SU-DHL-6 (cell line): ENCODE measurements at regions not wholly inside any gene's neighbourhood (a gene's known extent, or its start where the extent isn't known, plus 50 kb on each side); places are given as distances from the start of the nearest gene placed in this dataset.

Experiments used
- H2AFZ ChIP-seq: fragments of 200-600 bp; sonication (generic); 2 replicates; pipeline ENCODE4 v1.6.1; 2014; ENCODE audit warnings: low read depth, mild to moderate bottlenecking, moderate library complexity, mixed read lengths, antibody characterized with exemption, low read length; ENCODE audit not compliant: severe bottlenecking
- H3F3A ChIP-seq: fragments of 200-600 bp; shearing (Covaris generic); 2 replicates; pipeline ENCODE4 v1.6.0; 2016; ENCODE audit warnings: antibody characterized with exemption, mild to moderate bottlenecking; ENCODE audit not compliant: insufficient read depth
- H3K27ac ChIP-seq: fragments of 200-600 bp; sonication (generic); 2 replicates; pipeline ENCODE4 v1.5.1; 2016; ENCODE audit warnings: low read depth, mild to moderate bottlenecking, low read length, moderate library complexity, mixed read lengths
- H3K27me3 ChIP-seq: fragments of 200-600 bp; sonication (generic), shearing (Covaris generic); 2 replicates; pipeline ENCODE4 v1.6.0; 2014; ENCODE audit warnings: mild to moderate bottlenecking, low read length
- H3K36me3 ChIP-seq: fragments of 200-600 bp; sonication (generic); 2 replicates; pipeline ENCODE4 v1.6.1; 2014; ENCODE audit warnings: mild to moderate bottlenecking, low read length, mixed read lengths
- H3K4me2 ChIP-seq: fragments of 300-600, 200-600 bp; shearing (Covaris generic), sonication (generic); 2 replicates; pipeline ENCODE4 v1.6.0; 2014; ENCODE audit warnings: low read length, low read depth, mild to moderate bottlenecking; ENCODE audit not compliant: poor library complexity, severe bottlenecking
- H3K4me3 ChIP-seq: fragments of 200-600 bp; sonication (generic); 2 replicates; pipeline ENCODE4 v1.5.1; 2014; ENCODE audit warnings: antibody characterized with exemption, low read length, mild to moderate bottlenecking, mixed read lengths; ENCODE audit not compliant: insufficient read depth, poor library complexity, severe bottlenecking
- H3K79me2 ChIP-seq: fragments of 200-600 bp; sonication (generic); 2 replicates; pipeline ENCODE4 v1.6.1; 2014; ENCODE audit warnings: mild to moderate bottlenecking, low read length, moderate library complexity; ENCODE audit not compliant: insufficient read depth
- H3K9ac ChIP-seq: fragments of 200-600 bp; sonication (generic); 2 replicates; pipeline ENCODE4 v1.7.0; 2014; ENCODE audit warnings: mild to moderate bottlenecking, low read length
- H3K9me2 ChIP-seq: fragments of 200-600 bp; sonication (generic); replicated peaks from 2 replicates; pipeline ENCODE4 v1.6.1; 2014; ENCODE audit warnings: low read length; ENCODE audit not compliant: insufficient read depth
- H3K9me3 ChIP-seq: fragments of 200-600 bp; sonication (generic); 2 replicates; pipeline ENCODE4 v1.6.1; 2014; ENCODE audit warnings: low read length, mixed read lengths; ENCODE audit not compliant: insufficient read depth
- H4K20me1 ChIP-seq: fragments of 200-600 bp; sonication (generic); 2 replicates; pipeline ENCODE4 v1.6.1; 2014; ENCODE audit warnings: low read depth, mild to moderate bottlenecking, antibody characterized with exemption, low read length, moderate library complexity, mixed read lengths
- CTCF ChIP-seq: fragments of 200-600 bp; sonication (generic); IDR thresholded peaks from one replicate; pipeline ENCODE4 v1.5.1; 2017; ENCODE audit warnings: antibody characterized with exemption, mild to moderate bottlenecking, low read length, moderate library complexity; ENCODE audit not compliant: insufficient read depth, poor library complexity, severe bottlenecking
- EZH2phosphoT487 ChIP-seq: fragments of 200-600 bp; sonication (generic), shearing (Covaris generic); conservative IDR thresholded peaks from 2 replicates; pipeline ENCODE4 v1.6.1; 2018; ENCODE audit warnings: mild to moderate bottlenecking, antibody characterized with exemption, low read length, moderate library complexity, mixed read lengths

GRCh38 chr2:133633881-133634409, 65.7 kb upstream of the NCKAP5 start:
- no peak overlapping the region for H2AFZ ChIP-seq

DNA sequence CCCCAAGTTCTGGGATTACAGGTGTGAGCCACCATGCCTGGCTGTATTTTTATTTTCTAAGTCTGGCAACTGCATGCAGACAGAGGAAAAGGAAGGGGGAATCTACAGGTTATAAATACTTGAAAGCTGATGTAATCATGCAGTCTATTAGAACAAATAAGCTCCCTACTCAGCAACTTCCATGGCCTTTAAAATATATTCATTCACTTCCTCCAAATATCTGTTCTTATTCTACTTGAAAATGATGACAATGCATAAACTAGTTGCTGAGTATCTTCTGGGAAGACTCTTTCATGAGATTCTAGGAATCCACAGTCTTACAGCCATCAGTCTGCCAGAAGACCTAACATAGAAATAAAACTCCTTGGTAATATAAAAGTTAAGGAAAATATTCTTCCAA, 66.9 kb upstream of the NCKAP5 start:
- TF ChIP-seq CTCF, result no peak
- no peak for TF ChIP-seq EZH2phosphoT487
- Histone ChIP-seq H3K27me3 (no peaks in the 10 kb centered on the region), H3K27ac (no peak overlapping the region), H2AFZ (no peak overlapping the region), H4K20me1 (no peaks in the 10 kb centered on the region), H3K79me2 (no peaks in the 10 kb centered on the region), H3K36me3 (no peaks in the 10 kb centered on the region), H3K9me3 (no peaks in the 10 kb centered on the region), H3K9me2 (no peaks in the 10 kb centered on the region), H3K4me2 (no peak overlapping the region), H3K4me3 (no peak overlapping the region), H3F3A (no peaks in the 10 kb centered on the region), H3K9ac (no peak overlapping the region)

More at GRCh38 chr2:133633881-133634409, 65.7 kb upstream of the NCKAP5 start:
- H3F3A ChIP-seq, result no peaks in the 10 kb centered on the region
- no peaks in the 10 kb centered on the region for H3K79me2 ChIP-seq
- no peaks in the 10 kb centered on the region for H3K36me3 ChIP-seq
- no peaks in the 10 kb centered on the region for H3K9me2 ChIP-seq
- H3K9me3 ChIP-seq, result no peaks in the 10 kb centered on the region
- H3K27ac ChIP-seq, result no peak overlapping the region
- TF ChIP-seq EZH2phosphoT487, result no peak
- TF ChIP-seq CTCF, result no peak
- H3K9ac ChIP-seq, result no peak overlapping the region
- H3K27me3 ChIP-seq, result no peaks in the 10 kb centered on the region
- no peak overlapping the region for H3K4me3 ChIP-seq
- no peaks in the 10 kb centered on the region for H4K20me1 ChIP-seq
- H3K4me2 ChIP-seq, result no peak overlapping the region

GRCh38 chr2:133636287-133636686, 68.0 kb upstream of the NCKAP5 start:
- no peak overlapping the region for H3K4me3 ChIP-seq
- H3K9me2 ChIP-seq, result no peaks in the 10 kb centered on the region
- H4K20me1 ChIP-seq, result no peaks in the 10 kb centered on the region
- no peaks in the 10 kb centered on the region for H3K27me3 ChIP-seq
- no peak overlapping the region for H3K4me2 ChIP-seq
- H3K79me2 ChIP-seq, result no peaks in the 10 kb centered on the region
- H2AFZ ChIP-seq, result no peak overlapping the region
- H3F3A ChIP-seq, result no peaks in the 10 kb centered on the region
- H3K9me3 ChIP-seq, result no peaks in the 10 kb centered on the region
- no peaks in the 10 kb centered on the region for H3K36me3 ChIP-seq
- no peak overlapping the region for H3K27ac ChIP-seq
- no peak overlapping the region for H3K9ac ChIP-seq
- TF ChIP-seq CTCF (no peak), EZH2phosphoT487 (no peak)
